OCI-LY3 (cell line): ENCODE measurements at regions not wholly inside any gene's neighbourhood (a gene's known extent, or its start where the extent isn't known, plus 50 kb on each side); places are given as distances from the start of the nearest gene placed in this dataset.

Experiments used
- EZH2phosphoT487 ChIP-seq: fragments of 200-600 bp; shearing (Covaris generic); IDR thresholded peaks from 2 replicates; pipeline ENCODE4 v1.6.1; 2018; ENCODE audit warnings: antibody characterized with exemption, mixed run types, low read depth
- TF ChIP-seq, protein P1 (sequence below): fragments of 200-600, 300-600 bp; sonication (generic); IDR thresholded peaks from 2 replicates; pipeline ENCODE4 v1.5.1; 2014; ENCODE audit warnings: antibody characterized with exemption, low read length, low read depth

- TF ChIP-seq, protein P1, sequence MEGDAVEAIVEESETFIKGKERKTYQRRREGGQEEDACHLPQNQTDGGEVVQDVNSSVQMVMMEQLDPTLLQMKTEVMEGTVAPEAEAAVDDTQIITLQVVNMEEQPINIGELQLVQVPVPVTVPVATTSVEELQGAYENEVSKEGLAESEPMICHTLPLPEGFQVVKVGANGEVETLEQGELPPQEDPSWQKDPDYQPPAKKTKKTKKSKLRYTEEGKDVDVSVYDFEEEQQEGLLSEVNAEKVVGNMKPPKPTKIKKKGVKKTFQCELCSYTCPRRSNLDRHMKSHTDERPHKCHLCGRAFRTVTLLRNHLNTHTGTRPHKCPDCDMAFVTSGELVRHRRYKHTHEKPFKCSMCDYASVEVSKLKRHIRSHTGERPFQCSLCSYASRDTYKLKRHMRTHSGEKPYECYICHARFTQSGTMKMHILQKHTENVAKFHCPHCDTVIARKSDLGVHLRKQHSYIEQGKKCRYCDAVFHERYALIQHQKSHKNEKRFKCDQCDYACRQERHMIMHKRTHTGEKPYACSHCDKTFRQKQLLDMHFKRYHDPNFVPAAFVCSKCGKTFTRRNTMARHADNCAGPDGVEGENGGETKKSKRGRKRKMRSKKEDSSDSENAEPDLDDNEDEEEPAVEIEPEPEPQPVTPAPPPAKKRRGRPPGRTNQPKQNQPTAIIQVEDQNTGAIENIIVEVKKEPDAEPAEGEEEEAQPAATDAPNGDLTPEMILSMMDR, result no peak
- no peak for TF ChIP-seq EZH2phosphoT487
Observed at GRCh38 chr18:35890323-35890722, 82.2 kb upstream of the RMP24 start.
